ENCODE measurements at regions not wholly inside any gene's neighbourhood (a gene's known extent, or its start where the extent isn't known, plus 50 kb on each side); places are given as distances from the start of the nearest gene placed in this dataset.

DNA sequence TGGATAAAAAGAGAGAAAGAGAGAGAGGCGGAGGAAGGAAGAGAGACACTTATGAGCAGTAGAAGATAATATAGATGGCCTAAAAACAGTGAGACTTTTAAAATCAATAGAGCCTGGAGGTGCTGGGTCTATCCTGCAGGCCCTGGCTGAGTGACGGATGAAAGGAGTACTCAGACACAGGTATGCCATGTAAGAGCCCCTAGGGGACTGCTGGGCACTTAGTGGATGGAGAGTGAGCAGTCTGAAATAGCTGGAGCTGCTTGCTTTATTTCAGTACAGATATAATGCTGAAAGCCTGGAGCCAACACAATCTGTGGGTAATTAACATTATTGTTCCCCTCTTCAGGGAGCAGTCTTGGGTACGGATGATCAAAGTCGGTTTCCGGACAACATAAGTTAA lies 578.6 kb downstream of the SPOCK3 start:
- no peak for DNase-seq

DNA sequence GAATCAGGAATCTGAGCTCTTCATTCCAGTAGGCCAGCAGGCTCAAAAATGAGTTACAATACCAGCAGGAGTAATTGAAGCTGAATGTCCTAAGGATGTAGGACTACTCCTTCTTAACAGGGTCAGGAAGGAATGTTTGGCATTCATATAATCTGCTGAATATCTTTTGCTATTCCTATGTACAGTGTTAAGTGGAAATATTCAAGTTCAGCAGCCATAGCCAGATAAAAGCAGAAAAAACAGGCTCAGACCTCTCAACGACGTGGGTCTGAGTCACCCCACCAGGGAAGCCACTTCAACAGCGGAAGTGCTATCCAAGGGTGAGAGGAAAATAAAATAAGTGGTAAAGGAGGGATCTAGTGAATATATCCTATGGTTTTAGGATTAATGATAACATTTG lies 577.0 kb downstream of the SPOCK3 start:
- no peak for DNase-seq

DNA sequence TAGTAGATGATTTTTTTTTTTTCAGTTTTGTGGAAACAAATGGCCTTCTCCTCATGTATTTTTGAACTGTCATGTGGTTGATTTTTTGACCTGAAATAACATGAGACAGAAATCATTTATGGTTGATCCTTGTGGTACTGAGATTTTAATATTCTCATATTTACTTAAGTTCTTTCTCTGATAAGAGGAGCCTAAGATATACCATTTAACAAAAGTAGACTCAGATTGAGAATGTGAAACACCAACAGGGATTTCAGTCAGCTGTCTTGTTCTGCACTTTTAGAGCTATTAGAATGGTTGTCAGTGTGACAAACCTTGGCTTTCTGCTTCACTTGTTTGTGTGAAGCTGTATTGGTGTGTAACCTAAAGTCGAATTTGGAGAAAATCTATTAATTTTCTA lies 575.7 kb downstream of the SPOCK3 start:
- no peak for DNase-seq

DNA sequence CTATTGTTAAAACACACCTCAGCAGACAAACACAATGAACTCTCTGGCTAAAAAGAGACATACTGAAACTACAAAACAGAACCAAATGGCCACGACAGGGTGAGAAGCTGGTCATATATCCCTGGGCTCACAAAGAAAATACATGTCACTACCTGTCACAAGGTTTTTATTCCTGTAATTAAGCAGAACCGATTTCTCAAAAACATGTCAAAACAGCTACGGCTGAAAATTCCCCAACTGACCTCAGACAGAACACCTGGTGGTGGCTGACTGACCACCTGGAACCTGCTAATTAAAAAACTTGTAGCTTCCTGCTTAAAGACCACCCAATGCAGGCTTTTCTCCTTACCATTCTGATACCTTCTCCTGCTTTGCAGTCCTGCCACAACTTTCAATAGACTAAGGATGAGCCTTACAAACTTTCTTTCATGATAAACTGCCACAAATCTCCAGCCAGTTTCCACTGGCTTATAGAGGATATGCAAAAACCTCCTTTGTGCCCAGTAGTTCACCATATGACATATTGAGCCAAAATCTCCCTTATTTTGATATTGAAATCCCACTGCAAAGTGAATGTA lies 571.9 kb downstream of the SPOCK3 start:
- DNase-seq: no peak

DNA sequence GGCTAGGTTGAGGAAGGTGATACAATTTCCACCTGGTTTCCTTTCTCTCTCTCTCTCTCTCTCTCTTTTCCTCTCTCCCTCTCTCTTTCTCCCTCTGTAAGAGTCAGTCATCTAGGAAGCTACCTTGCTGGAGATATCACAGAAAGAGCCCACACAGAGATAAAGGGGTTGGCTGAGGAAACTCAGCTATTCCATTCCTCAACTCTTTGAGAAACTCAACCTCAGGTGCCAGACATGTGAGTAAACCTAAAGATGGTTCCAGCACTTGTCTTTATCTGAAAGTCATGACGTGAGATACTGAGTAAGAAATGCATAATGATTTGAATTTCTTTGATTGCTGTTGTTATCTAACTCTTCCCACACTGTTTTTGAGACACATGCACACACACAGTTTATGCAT lies 564.0 kb downstream of the SPOCK3 start:
- DNase-seq: no peak

DNA sequence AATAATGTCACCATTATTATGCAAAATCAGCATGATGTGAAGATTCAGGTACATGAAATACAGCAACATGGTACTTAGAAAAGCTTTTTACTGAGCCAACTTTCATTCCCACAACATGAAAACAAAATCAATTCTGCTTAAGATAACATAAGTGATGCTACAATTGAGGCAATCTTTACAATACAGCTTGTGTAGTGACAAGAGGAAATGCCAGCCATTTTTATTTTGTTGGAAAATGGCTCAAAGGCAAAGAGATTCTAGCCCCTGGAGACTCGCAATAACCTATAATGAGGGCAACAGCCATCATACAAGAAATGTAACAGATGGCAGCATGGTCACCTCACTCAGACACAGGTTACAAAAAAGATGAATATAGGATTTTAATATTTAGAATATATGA lies 560.4 kb downstream of the SPOCK3 start:
- no peak for DNase-seq

DNA sequence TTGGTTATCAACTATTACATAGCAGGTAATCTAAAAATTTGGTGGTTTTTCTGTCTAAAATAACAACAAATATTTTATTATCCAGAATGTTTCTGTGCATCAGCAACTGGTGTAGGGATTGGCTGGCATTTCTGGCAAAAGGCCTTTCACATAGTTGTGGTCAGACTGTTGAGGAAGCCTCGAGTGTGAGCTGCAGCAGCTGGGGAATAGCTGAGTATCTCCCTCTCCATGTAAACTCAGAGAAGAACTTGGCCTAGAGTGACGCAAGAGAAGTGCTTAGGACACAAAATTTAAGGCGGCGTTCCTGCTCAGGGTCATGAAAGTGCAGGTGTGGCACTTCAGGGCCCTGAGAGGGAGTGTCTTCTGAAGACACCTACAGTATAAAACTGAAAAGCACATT lies 558.9 kb downstream of the SPOCK3 start:
- no peak for DNase-seq

DNA sequence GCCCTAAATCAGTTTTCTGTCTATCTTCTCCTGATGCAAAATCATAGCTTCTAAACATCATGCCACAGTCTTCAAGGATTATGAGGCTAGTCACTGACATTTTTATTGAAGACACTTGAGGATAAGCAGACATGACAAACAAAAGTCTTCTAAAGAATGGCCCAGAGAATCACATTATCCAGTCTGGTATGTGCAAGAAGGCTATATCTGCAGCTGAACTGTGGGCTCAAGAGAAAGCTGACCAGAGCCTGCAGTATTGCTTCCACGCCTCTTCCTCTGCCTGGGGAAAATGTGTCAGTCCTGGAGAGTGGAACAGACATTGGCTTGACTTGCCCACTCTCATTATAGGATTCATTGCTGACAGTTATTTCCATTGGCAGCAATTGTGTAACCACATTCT lies 553.5 kb downstream of the SPOCK3 start:
- no peak for DNase-seq

DNA sequence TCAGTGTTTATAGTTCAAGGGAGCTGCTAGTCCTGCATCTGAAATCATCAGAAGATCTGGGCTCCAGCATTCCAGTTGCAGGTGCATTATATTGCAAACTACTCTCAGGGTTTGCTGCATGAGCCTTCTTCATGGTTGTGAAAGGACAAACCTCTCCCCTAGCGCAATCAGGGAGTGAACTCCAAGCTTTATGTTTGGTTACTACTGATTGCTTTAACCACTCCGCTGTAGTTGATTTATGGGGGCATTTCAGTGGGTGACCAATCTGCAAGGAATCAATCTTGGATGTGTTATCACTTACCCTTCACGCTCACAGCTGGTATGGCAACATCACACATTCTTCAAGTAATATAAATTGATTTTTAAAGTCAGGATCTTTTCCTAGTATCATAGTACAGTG lies 552.1 kb downstream of the SPOCK3 start:
- DNase-seq: no peak
